AML-193 (cell line): ENCODE measurements at regions not wholly inside any gene's neighbourhood (a gene's known extent, or its start where the extent isn't known, plus 50 kb on each side); places are given as distances from the start of the nearest gene placed in this dataset.

Source experiments
- DNase-seq, 2 experiments: peaks; one replicate each; lab custom pipeline; 2025; lab: John Stamatoyannopoulos, UW

DNA sequence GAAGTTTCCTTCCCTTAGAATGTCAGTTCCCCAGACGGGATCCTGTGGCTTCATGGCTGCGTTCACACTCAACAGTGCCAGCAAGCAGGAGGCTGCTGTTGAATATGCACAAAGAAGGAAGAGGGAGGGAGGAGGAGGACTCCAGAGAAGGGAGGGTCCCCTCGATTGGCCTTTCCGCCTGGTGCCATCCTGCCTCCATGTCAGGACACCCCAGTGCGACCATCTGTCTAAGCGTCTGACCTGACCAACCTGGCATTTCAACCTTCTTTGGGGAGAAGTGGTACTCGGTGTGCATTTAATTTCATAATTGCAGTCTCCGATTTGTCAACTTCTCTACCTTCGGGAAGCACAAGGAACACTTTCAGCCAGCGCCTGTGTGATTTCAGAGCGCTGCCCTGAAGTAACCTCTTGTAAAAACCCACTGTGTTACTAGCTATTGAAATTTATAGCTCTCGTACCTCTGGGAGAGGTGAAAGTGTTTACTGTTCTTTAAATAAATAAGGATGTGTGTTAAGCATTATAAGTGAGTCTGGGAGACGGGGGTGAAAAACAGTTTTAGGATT lies 1491.9 kb downstream of the TBC1D22A start:
- no peak for DNase-seq

GRCh38 chr22:48253573-48253972 lies 1491.1 kb downstream of the TBC1D22A start:
- no peak for DNase-seq

- DNase-seq, result no peak
Observed at GRCh38 chr22:48253136-48253535, 1490.7 kb downstream of the TBC1D22A start.

- DNase-seq, result no peak
Observed at GRCh38 chr22:48251629-48252028, 1489.2 kb downstream of the TBC1D22A start.

DNA sequence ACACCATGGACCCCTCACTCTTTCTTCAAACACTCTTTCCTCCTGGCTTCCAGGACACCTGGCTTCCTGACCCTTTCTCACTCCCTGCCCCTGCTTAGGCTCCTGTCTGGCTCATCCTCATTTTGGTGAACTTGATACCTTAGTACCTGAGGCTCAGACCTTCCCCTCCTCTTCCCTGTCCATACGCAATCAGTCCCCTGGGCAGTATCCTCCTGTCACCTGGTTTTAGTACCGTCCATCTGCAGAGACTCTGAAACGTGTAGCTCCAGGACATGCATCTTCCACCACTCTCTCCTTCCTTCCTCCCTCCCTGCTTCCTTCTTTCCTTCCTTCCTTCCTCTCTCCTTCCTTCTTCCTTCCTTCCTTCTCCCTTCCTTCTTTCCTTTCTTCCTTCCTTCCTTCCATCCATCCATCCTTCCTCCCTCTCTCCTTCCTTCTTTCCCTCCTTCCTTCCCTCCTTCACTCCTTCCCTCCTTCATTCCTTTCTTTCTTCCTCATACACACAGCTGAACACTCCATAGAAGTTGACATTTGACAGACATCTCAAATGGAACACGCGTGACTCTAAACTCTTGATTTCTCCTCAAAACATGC lies 1488.6 kb downstream of the TBC1D22A start:
- DNase-seq, result no peak

DNA sequence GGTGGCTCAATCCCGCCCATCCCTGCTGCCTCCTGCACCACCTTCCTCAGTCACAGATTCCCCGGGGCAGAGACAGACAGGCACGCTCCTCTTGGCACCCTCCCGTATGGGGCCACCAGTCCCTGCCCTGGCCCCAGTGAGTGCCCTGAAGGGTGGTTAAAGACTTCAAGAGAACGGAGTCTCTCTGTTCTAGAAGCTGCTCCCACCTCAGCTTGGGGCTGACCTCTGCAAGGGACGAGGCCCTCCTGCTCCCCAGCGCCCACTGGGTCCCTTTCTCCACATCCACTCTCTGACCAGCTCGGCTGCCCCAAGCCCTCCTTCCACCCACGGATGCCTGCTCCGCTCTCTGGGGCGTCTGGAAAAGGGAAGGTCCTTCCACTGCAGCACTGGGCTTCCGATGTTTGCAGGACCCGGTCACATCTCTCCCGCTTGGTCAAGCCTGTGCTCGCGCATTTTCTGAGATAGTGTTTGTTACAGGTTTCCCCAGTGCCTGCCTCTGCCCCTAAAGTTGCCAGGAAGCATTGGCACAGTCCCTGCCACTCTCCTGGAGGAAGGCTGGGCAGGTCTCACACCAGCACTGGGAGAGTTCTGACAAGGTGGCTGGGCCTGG lies 1487.9 kb downstream of the TBC1D22A start:
- DNase-seq, result no peak

- no peak for DNase-seq
Observed at GRCh38 chr22:48249713-48250268, 1487.3 kb downstream of the TBC1D22A start.

DNA sequence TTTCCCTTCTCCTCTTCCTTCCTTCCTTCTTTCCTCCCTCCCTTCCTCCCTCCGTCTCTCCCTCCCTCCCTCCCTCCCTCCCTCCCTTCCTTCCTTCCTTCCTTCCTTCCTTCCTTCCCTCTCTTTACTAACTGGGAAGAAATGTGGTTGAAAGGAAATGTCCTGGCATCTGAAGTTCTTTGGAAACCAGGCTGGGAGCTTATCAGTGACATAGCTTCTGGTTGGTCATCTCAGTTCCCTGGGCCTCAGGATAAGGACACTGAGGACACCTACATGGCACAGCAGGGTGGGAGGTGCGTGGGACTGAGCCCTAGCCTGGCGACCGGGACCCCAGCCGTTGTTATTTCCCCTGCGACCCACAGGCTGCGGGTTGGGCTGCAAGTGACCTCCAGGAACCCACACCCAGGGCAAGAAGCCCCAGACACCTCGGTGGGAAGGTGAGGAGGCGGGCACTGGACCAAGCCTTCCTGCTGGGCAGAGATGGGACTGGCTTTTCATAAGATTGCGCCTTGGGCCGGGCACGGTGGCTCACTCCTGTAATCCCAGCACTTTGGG lies 1486.5 kb downstream of the TBC1D22A start:
- DNase-seq, result no peak

GRCh38 chr22:48247829-48248228 lies 1485.4 kb downstream of the TBC1D22A start:
- DNase-seq, result no peak

DNA sequence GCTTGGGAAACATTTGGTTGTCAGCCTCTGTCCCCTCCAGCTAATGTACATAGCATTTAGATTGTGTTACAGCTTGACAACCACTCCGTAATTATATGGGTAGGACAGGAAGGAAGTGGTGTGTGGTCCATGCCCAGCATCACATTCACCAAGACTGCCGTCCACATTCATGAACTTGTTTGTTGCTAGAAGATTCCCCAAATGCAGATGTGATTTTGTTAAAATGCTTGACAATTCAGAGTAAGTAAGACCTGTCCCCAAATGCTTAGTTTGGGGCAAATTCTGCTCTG lies 1482.7 kb downstream of the TBC1D22A start:
- no peak for DNase-seq

- no peak for DNase-seq
Observed at GRCh38 chr22:48244388-48245195, 1482.1 kb downstream of the TBC1D22A start.

DNA sequence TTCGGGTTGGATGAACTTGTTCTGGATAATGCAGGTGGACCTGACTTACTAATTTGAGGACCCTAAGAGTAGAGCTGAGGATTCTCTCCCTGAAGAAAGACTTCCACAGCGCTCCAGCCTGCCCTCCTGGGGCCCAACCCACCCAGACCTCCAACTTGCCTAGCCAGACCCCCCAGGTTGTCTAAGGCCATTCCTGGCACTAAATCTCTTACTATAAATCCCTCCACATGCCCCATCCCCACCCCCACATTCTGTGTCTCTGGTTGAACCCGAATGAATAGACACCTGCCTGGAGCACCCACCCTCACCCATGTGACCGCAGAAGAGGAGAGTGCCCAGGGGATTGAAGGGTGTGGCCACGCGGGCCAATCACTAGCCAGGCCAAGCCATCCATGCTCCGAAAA lies 1480.0 kb downstream of the TBC1D22A start:
- DNase-seq, result no peak

DNA sequence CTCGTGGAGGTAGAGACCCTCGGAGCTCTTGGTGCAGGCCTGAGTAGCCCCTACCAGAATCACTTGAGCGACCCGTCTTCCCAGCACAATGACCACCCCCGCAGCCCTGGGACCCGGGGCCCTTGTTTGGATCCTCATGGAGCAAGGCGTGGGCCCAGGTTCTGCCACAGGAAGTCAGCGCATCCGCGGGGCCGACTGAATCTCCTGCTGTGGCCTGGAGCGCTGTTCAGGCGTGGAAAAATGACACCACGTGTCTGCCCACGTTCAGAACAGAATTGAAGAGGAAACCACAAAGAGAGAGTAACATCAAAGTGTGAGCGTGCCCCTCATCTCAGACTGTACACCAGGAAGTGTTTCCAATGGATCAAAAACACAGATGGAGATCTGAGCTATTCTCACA lies 1479.2 kb downstream of the TBC1D22A start:
- no peak for DNase-seq

GRCh38 chr22:48240935-48241230 lies 1478.4 kb downstream of the TBC1D22A start:
- no peak for DNase-seq

DNA sequence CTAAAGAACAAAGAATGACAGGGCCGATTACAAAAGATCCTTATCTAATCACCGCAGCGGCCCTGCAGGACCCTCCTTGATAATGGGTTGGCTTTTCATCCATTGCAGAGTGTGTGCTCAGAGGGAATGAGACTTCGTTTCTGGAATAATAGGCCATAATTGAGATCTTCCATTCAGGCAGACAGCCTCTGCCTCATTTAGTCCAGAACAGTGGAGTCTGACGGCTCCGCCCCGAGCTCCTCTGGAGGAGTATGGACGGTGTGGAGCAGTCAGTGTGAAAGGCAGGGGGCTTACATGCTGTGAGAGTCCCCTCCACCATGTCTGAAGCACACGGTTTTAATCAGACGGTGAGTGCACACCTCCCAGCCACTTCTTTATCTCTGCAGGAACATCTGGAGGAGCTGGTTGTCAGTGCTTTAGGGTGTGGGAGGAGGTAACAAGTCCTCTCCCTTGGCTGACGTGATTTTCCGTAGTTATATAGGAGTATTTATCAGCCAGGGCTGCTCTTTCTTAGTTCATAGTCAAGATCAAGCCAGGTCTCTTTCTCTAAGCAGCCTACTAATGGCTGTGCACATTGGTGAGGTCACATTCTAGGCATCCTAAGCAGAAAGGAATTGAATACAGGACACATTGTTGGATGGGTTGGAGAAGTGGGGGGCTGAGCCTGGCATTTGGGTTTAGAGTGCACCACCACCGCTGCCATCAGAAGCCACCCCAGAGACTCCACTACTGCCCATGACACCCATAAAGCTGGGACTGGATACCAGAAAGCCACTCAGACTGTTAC lies 1477.9 kb downstream of the TBC1D22A start:
- no peak for DNase-seq

DNA sequence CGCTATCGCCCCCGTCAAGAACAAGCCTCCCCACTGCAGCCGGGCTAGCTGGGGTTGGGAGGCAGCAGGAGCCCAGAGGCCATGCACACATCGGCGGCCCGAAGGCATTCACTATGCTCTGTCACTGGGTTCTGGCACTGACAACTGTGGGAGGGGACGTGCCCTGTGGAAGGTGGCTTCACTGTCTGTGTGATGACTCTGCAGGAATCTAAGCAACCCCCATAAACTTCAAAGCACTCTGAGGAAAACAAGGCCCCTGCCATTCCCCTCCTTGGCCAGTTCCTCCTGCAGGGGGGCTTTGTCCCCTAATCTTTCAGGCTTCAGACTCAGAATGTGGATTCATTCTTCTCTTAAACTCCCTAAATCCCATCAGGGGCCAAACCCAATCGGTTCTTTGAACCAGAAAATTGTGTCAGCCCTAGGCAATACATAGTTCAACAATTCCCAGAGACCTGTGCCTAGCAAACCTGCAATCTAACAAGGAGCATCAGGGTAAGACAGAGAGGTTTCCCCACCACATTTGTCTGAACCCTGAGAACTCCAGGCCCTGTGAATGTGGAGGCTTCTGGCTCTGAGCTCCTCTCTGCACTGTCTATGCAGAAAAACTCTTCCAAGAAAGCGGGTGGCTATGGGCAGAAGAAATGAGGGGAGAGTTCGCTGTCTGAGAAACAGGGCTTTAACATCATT lies 1477.2 kb downstream of the TBC1D22A start:
- DNase-seq, result no peak

DNA sequence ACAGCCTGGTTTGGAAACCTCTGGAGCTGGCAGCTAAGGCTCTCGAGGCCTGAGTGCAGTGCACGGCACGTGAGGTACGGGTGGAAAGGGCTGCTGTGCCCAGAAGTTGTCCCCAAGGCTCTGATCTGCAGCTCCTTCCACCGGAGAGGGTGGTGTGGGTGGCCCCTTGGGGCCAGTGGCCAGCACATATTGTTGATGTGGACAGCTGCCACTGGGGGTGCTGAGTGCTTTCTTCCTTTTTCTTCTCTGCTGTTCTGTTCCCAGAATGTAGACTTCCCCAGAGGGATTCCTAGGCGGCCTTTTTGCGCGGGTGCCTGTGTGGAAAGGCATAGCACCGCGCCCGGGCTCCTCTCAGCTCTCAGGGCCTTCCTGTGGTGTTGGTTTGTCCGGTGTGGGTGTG lies 1476.5 kb downstream of the TBC1D22A start:
- no peak for DNase-seq

DNA sequence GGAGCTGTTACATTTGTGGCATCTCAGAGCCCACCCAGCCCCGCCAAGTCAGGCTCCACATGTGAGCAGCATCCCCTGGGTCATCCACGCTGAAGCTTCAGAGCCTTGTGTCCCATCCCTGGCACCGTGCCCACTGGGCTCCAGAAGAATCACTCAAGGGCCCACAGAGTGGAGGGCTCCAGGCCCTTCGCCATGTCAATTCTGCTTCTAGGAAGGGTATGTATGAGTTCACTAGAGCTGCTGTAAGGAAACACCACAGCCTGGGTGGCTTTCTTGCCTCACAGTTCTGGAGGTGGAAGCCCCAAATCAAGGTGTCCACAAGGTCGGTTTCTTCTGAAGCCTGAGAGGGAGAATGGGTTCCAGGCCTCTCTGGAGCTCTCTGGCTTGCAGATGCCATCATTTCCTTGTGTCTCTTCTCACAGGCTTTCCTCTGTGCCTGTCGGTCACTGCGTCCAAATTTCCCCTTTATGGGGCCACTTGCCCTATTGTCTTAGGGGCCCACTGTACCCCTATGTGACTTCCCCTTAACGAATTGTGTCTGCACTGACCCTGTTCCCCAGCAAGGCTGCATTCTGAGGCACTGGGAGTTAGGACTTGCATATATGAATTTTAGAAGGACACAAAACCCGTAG lies 1476.0 kb downstream of the TBC1D22A start:
- no peak for DNase-seq

GRCh38 chr22:48237466-48238283 lies 1475.2 kb downstream of the TBC1D22A start:
- DNase-seq, result no peak

DNA sequence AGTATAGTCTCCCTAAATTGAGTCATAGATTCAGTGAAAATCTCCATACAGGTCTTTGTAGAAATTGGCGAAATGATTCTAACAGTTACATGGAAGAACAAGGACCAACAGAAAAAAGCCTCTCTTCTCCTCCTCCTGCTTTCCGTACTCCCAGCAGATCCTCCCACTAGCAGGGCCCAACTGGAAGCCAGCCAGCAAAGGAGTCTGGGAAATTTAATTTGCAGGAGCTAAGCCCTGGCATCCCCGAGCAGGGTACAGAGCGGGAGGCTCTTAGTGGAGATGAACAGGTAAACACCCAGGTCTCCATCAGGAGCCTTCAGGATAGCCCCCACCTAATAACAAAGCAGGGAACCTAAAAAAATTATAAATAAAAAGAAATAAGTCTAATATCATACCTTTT lies 1473.8 kb downstream of the TBC1D22A start:
- no peak for DNase-seq
